ENCODE measurements at regions not wholly inside any gene's neighbourhood (a gene's known extent, or its start where the extent isn't known, plus 50 kb on each side); places are given as distances from the start of the nearest gene placed in this dataset.

- no peaks in the 10 kb centered on the region for H3K79me2 ChIP-seq (ENCODE audit: insufficient read depth, low read length)
- no peak overlapping the region for H3K4me2 ChIP-seq (ENCODE audit: low read depth, low read length, poor library complexity, severe bottlenecking)
- no peak overlapping the region for H2AFZ ChIP-seq (ENCODE audit: low read depth, low read length, severe bottlenecking)
- H3F3A ChIP-seq (ENCODE audit: insufficient read depth), result no peaks in the 10 kb centered on the region
- no peak overlapping the region for H3K27ac ChIP-seq (ENCODE audit: low read depth, low read length)
- TF ChIP-seq EZH2phosphoT487 (conservative IDR thresholded peaks at IDR 0.05; ENCODE audit: low read length) (no peak), CTCF (IDR thresholded peaks at IDR 0.05; ENCODE audit: insufficient read depth, low read length, poor library complexity, severe bottlenecking) (no peak)
- no peak overlapping the region for H3K4me3 ChIP-seq (ENCODE audit: insufficient read depth, low read length, poor library complexity, severe bottlenecking)
- H3K9me2 ChIP-seq (replicated peaks; ENCODE audit: insufficient read depth, low read length), result no peaks in the 10 kb centered on the region
- H4K20me1 ChIP-seq (ENCODE audit: low read depth, low read length), result no peaks in the 10 kb centered on the region
- no peaks in the 10 kb centered on the region for H3K27me3 ChIP-seq (ENCODE audit: low read length)
- no peaks in the 10 kb centered on the region for H3K9me3 ChIP-seq (ENCODE audit: insufficient read depth, low read length)
- H3K9ac ChIP-seq (ENCODE audit: low read length), result no peak overlapping the region
- H3K36me3 ChIP-seq (ENCODE audit: low read length), result no peaks in the 10 kb centered on the region
Measured at GRCh38 chr16:61471737-61472136, 564.5 kb downstream of the CDH8 start.

- Histone ChIP-seq H4K20me1 (ENCODE audit: low read depth, low read length) (no peaks in the 10 kb centered on the region), H3K9me3 (ENCODE audit: insufficient read depth, low read length) (no peaks in the 10 kb centered on the region)
- TF ChIP-seq CTCF (IDR thresholded peaks at IDR 0.05; ENCODE audit: insufficient read depth, low read length, poor library complexity, severe bottlenecking) (no peak), EZH2phosphoT487 (conservative IDR thresholded peaks at IDR 0.05; ENCODE audit: low read length) (no peak)
Measured at GRCh38 chr16:61471023-61471422, 565.2 kb downstream of the CDH8 start.

GRCh38 chr16:61465285-61465684, 571.0 kb downstream of the CDH8 start:
- no peaks in the 10 kb centered on the region for H3F3A ChIP-seq (ENCODE audit: insufficient read depth)
- H3K9me2 ChIP-seq (replicated peaks; ENCODE audit: insufficient read depth, low read length), result no peaks in the 10 kb centered on the region; the same call in 1 of the 2 replicates
- H3K4me3 ChIP-seq (ENCODE audit: insufficient read depth, low read length, poor library complexity, severe bottlenecking), result no peak overlapping the region
- no peak for TF ChIP-seq EZH2phosphoT487 (conservative IDR thresholded peaks at IDR 0.05; ENCODE audit: low read length)
- H3K27me3 ChIP-seq (ENCODE audit: low read length), result no peaks in the 10 kb centered on the region
- H2AFZ ChIP-seq (ENCODE audit: low read depth, low read length, severe bottlenecking), result no peak overlapping the region
- no peaks in the 10 kb centered on the region for H3K79me2 ChIP-seq (ENCODE audit: insufficient read depth, low read length)
- no peaks in the 10 kb centered on the region for H4K20me1 ChIP-seq (ENCODE audit: low read depth, low read length)
- H3K27ac ChIP-seq (ENCODE audit: low read depth, low read length), result no peak overlapping the region
- H3K9me3 ChIP-seq (ENCODE audit: insufficient read depth, low read length), result no peaks in the 10 kb centered on the region
- H3K36me3 ChIP-seq (ENCODE audit: low read length), result no peaks in the 10 kb centered on the region
- no peak overlapping the region for H3K4me2 ChIP-seq (ENCODE audit: low read depth, low read length, poor library complexity, severe bottlenecking)
- no peak overlapping the region for H3K9ac ChIP-seq (ENCODE audit: low read length)

More at GRCh38 chr16:61471023-61471422, 565.2 kb downstream of the CDH8 start:
- Histone ChIP-seq H3F3A (ENCODE audit: insufficient read depth) (no peaks in the 10 kb centered on the region), H3K9me2 (replicated peaks; ENCODE audit: insufficient read depth, low read length) (no peaks in the 10 kb centered on the region), H3K9ac (ENCODE audit: low read length) (no peak overlapping the region), H3K79me2 (ENCODE audit: insufficient read depth, low read length) (no peaks in the 10 kb centered on the region), H3K27ac (ENCODE audit: low read depth, low read length) (no peak overlapping the region), H3K36me3 (ENCODE audit: low read length) (no peaks in the 10 kb centered on the region), H2AFZ (ENCODE audit: low read depth, low read length, severe bottlenecking) (no peak overlapping the region), H3K4me2 (ENCODE audit: low read depth, low read length, poor library complexity, severe bottlenecking) (no peak overlapping the region), H3K4me3 (ENCODE audit: insufficient read depth, low read length, poor library complexity, severe bottlenecking) (no peak overlapping the region), H3K27me3 (ENCODE audit: low read length) (no peaks in the 10 kb centered on the region)

GRCh38 chr16:61460020-61460419, 576.2 kb downstream of the CDH8 start:
- H3K79me2 ChIP-seq (ENCODE audit: insufficient read depth, low read length), result no peaks in the 10 kb centered on the region
- no peaks in the 10 kb centered on the region for H3K9me3 ChIP-seq (ENCODE audit: insufficient read depth, low read length)
- no peaks in the 10 kb centered on the region for H4K20me1 ChIP-seq (ENCODE audit: low read depth, low read length)
- no peaks in the 10 kb centered on the region for H3K36me3 ChIP-seq (ENCODE audit: low read length)
- H2AFZ ChIP-seq (ENCODE audit: low read depth, low read length, severe bottlenecking), result no peak overlapping the region
- H3F3A ChIP-seq (ENCODE audit: insufficient read depth), result no peaks in the 10 kb centered on the region
- no peaks in the 10 kb centered on the region for H3K27me3 ChIP-seq (ENCODE audit: low read length)
- no peak overlapping the region for H3K27ac ChIP-seq (ENCODE audit: low read depth, low read length)
- no peak overlapping the region for H3K9ac ChIP-seq (ENCODE audit: low read length)
- H3K4me2 ChIP-seq (ENCODE audit: low read depth, low read length, poor library complexity, severe bottlenecking), result no peak overlapping the region
- H3K4me3 ChIP-seq (ENCODE audit: insufficient read depth, low read length, poor library complexity, severe bottlenecking), result no peak overlapping the region
- no peak for TF ChIP-seq CTCF (IDR thresholded peaks at IDR 0.05; ENCODE audit: insufficient read depth, low read length, poor library complexity, severe bottlenecking)
- H3K9me2 ChIP-seq (replicated peaks; ENCODE audit: insufficient read depth, low read length), result no peaks in the 10 kb centered on the region; the same call in 1 of the 2 replicates

Measured in SU-DHL-6 (cell line).